ENCODE measurements at regions not wholly inside any gene's neighbourhood (a gene's known extent, or its start where the extent isn't known, plus 50 kb on each side); places are given as distances from the start of the nearest gene placed in this dataset.

DNA sequence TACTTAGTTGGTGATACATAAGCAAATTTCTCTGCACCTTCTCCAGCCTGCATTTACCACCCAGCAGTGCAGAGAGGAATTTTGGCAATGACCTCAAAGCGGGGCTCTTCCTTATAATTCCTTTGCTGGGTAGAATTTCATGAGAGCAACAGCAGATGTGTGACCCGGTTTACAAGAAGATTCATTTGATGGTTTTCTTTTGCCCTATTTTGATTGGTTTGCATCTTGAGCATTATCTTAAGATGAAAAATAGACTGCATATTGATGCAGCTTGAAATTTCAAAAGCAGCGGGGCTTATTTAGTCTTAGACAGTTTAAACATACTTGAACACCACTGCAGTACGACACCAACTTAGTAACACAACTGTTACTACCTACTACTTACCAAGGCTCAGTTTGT is 378.9 kb downstream of the TTLL7 start:
- Histone ChIP-seq H3K36me3 (no peaks in the 10 kb centered on the region), H3K9me3 (no peaks in the 10 kb centered on the region), H3K4me1 (no peaks in the 10 kb centered on the region), H3K4me3 (no peak overlapping the region), H3K27ac (no peak overlapping the region), H3K27me3 (no peaks in the 10 kb centered on the region)
- 94% methylated on average over 4 of the region's 4 CpGs for WGBS, 2 donors (ENCODE audit: low coverage in 1 of 2)
- no peak for TF ChIP-seq POLR2AphosphoS5 (IDR thresholded peaks at IDR 0.05)
- no peak for TF ChIP-seq POLR2A (IDR thresholded peaks at IDR 0.05)
- no peak for ATAC-seq

DNA sequence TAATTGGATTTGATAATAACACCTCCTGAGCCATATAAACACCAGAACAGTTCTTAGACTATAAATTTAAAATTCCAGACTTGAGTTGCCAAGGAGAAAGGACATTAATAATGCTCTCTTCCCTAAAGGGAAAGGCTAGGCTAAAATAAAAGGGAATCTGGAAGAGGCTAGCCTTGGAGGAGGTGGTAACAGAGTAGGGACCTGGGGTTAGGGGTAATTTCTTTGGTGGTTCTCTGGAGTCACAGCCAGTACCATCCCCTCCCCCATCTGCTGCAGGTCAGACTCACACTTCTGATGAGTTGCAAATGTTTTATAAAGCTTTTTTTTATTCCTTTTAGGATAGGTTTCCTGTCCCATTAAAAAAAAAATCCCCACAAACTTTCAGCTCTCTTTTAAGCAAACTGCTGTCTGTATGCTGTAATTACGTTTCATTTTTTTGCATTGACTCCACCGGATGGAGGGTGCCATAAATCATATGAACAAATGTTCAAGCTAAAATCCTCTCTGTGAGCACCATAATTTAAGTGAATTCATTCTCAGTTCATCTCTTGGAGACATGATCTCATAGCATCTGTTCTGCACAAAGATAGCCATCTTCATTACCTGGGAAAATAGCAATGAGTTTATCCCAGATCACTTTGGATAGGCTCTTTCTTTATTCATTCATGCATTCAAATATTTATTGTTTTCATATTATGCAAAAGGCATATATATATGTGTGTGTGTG is 379.6 kb downstream of the TTLL7 start:
- Histone ChIP-seq H3K4me1 (no peaks in the 10 kb centered on the region), H3K27me3 (no peaks in the 10 kb centered on the region), H3K9me3 (no peaks in the 10 kb centered on the region), H3K4me3 (no peak overlapping the region), H3K36me3 (no peaks in the 10 kb centered on the region), H3K27ac (no peak overlapping the region)
- ATAC-seq: no peak
- 33 to 55% methylated on average over 2 of the region's 2 CpGs for WGBS, 2 donors (ENCODE audit: low coverage in 1 of 2)
- TF ChIP-seq POLR2AphosphoS5 (IDR thresholded peaks at IDR 0.05): no peak
- TF ChIP-seq, protein P1, sequence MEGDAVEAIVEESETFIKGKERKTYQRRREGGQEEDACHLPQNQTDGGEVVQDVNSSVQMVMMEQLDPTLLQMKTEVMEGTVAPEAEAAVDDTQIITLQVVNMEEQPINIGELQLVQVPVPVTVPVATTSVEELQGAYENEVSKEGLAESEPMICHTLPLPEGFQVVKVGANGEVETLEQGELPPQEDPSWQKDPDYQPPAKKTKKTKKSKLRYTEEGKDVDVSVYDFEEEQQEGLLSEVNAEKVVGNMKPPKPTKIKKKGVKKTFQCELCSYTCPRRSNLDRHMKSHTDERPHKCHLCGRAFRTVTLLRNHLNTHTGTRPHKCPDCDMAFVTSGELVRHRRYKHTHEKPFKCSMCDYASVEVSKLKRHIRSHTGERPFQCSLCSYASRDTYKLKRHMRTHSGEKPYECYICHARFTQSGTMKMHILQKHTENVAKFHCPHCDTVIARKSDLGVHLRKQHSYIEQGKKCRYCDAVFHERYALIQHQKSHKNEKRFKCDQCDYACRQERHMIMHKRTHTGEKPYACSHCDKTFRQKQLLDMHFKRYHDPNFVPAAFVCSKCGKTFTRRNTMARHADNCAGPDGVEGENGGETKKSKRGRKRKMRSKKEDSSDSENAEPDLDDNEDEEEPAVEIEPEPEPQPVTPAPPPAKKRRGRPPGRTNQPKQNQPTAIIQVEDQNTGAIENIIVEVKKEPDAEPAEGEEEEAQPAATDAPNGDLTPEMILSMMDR (IDR thresholded peaks at IDR 0.05): no peak
- TF ChIP-seq EP300 (IDR thresholded peaks at IDR 0.05): no peak
- no peak for TF ChIP-seq POLR2A (IDR thresholded peaks at IDR 0.05)

DNA sequence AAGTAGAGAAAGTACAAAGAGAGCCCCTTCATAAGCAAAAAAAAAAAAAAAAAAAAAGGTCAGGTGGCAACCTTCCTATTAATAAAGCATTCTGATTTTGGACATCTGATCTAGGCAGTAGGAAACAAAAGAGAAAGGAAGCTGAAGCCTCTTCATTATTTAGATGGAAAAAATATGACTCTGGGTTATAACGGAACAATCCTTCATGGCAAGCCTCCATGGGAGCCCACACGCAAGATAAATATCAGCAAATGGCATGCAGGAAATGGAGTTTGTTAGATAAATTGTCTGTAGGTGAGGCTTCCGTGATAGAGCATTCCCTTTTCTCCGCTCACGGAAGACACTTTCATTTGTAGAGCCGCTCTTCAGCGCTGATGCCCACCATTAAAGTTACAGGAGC is 381.0 kb downstream of the TTLL7 start:
- no peak for ATAC-seq
- H3K4me3 ChIP-seq: no peak overlapping the region
- no peak overlapping the region for H3K27ac ChIP-seq
- H3K27me3 ChIP-seq: no peaks in the 10 kb centered on the region
- H3K36me3 ChIP-seq: no peaks in the 10 kb centered on the region
- no peaks in the 10 kb centered on the region for H3K4me1 ChIP-seq
- TF ChIP-seq POLR2AphosphoS5 (IDR thresholded peaks at IDR 0.05) (no peak), POLR2A (IDR thresholded peaks at IDR 0.05) (no peak), EP300 (IDR thresholded peaks at IDR 0.05) (no peak)
- TF ChIP-seq, protein P1 (IDR thresholded peaks at IDR 0.05): no peak
- 77 to 87% methylated on average over 7 of the region's 7 CpGs for WGBS, 2 donors (ENCODE audit: low coverage in 1 of 2)
- H3K9me3 ChIP-seq: no peaks in the 10 kb centered on the region

DNA sequence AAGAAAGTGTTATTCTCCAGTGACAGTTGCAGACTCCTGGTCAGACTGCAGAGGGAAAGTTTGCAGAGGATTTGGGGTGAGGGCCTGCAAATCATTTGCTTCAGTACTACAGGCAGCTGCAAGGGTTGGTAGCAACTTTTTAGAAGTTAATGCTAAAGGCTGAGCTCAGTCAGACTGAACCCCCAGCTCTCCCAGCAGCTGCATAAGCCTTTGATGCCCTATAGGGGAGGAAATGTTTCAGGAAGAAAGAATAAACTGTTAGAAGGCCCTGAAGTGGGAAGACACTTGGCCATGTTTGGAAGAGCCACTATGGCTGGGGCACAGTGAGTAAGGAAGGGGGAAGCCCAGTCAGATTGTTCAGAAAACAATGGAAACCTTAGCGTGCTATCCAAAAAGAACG is 383.6 kb downstream of the TTLL7 start:
- no peak for ATAC-seq
- no peaks in the 10 kb centered on the region for H3K27me3 ChIP-seq
- no peak overlapping the region for H3K4me3 ChIP-seq
- 95 to 100% methylated on average over 1 to 2 of the region's 2 CpGs for WGBS, 2 donors (ENCODE audit: low coverage in 1 of 2)
- TF ChIP-seq POLR2AphosphoS5 (IDR thresholded peaks at IDR 0.05) (no peak), POLR2A (IDR thresholded peaks at IDR 0.05) (no peak), EP300 (IDR thresholded peaks at IDR 0.05) (no peak)
- TF ChIP-seq, protein P1 (IDR thresholded peaks at IDR 0.05): no peak
- H3K27ac ChIP-seq: no peak overlapping the region
- no peaks in the 10 kb centered on the region for H3K9me3 ChIP-seq
- no peaks in the 10 kb centered on the region for H3K4me1 ChIP-seq
- H3K36me3 ChIP-seq: no peaks in the 10 kb centered on the region

DNA sequence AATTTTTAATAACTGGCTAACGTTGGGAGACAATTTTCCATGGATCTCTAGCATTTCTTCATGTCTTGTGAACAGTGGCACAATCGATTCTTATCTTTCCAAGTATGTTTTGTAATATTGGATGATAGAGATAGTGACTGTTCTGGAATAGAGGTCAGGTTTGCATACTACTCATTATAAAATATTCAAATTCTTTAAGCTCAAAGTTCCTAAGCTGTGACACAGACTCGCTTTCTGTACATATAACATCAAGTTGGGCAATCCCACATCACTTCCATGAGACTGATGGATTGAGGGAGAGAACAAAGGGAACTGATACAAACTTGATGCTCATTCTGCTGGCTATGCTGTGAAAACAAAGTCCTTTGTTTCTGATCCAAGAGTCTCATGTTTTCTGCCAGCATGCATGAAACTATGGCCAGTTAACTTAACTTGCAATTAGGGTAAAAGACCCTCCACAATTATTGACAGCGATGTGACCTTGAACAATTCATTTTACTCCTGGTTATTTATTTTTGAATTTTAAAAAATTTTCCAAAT is 392.4 kb downstream of the TTLL7 start:
- Histone ChIP-seq H3K27ac (no peak overlapping the region), H3K36me3 (no peaks in the 10 kb centered on the region), H3K9me3 (peaks cover 0 to 11% (median 0%) of the 10 kb centered on the region in 3 donors), H3K27me3 (no peaks in the 10 kb centered on the region), H3K4me1 (no peaks in the 10 kb centered on the region), H3K4me3 (no peak overlapping the region)
- 89 to 91% methylated on average over 3 to 4 of the region's 4 CpGs for WGBS, 2 donors (ENCODE audit: low coverage in 1 of 2)
- no peak for ATAC-seq
- TF ChIP-seq EP300 (IDR thresholded peaks at IDR 0.05) (no peak), POLR2A (IDR thresholded peaks at IDR 0.05) (no peak)

DNA sequence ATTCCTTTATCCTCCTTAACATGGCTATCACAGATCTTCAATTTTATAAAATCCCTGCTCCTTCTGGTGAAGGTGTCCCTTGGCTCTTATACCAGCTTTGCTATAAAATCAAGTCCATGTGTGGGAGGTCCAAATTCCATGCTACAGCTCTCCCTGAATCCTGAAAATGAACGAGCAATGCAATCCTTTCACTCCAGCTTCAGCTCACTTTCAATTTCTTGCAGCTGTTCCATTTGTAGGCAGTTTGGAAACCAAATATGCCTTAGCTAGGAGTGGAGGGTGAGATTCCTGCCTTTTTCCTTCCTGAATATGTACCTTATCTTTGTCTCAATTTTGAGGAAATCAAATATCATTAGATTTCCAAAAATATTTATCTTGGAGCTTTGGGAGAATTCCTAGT is 402.6 kb downstream of the TTLL7 start:
- no peak overlapping the region for H3K27ac ChIP-seq
- peaks cover 0 to 9% (median 0%) of the 10 kb centered on the region in 3 donors for H3K9me3 ChIP-seq
- H3K27me3 ChIP-seq: no peaks in the 10 kb centered on the region
- TF ChIP-seq POLR2AphosphoS5 (IDR thresholded peaks at IDR 0.05): no peak
- TF ChIP-seq, protein P1 (IDR thresholded peaks at IDR 0.05): no peak
- TF ChIP-seq EP300 (IDR thresholded peaks at IDR 0.05): no peak
- TF ChIP-seq POLR2A (IDR thresholded peaks at IDR 0.05): no peak
- no peak overlapping the region for H3K4me3 ChIP-seq
- no peaks in the 10 kb centered on the region for H3K36me3 ChIP-seq
- 55 to 67% methylated on average over 1 of the region's 1 CpG for WGBS, 2 donors (ENCODE audit: low coverage in 1 of 2)
- no peak for ATAC-seq
- H3K4me1 ChIP-seq: no peaks in the 10 kb centered on the region
